ENCODE measurements at regions not wholly inside any gene's neighbourhood (a gene's known extent, or its start where the extent isn't known, plus 50 kb on each side); places are given as distances from the start of the nearest gene placed in this dataset.

- H3K36me3 ChIP-seq, result no peaks in the 10 kb centered on the region
- no peak for DNase-seq
- no peaks in the 10 kb centered on the region for H3K27me3 ChIP-seq
- TF ChIP-seq, protein P1, sequence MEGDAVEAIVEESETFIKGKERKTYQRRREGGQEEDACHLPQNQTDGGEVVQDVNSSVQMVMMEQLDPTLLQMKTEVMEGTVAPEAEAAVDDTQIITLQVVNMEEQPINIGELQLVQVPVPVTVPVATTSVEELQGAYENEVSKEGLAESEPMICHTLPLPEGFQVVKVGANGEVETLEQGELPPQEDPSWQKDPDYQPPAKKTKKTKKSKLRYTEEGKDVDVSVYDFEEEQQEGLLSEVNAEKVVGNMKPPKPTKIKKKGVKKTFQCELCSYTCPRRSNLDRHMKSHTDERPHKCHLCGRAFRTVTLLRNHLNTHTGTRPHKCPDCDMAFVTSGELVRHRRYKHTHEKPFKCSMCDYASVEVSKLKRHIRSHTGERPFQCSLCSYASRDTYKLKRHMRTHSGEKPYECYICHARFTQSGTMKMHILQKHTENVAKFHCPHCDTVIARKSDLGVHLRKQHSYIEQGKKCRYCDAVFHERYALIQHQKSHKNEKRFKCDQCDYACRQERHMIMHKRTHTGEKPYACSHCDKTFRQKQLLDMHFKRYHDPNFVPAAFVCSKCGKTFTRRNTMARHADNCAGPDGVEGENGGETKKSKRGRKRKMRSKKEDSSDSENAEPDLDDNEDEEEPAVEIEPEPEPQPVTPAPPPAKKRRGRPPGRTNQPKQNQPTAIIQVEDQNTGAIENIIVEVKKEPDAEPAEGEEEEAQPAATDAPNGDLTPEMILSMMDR (IDR thresholded peaks at IDR 0.05; ENCODE audit: low read depth, low read length), result no peak
- H3K4me3 ChIP-seq (ENCODE audit: low read depth, low read length), result no peak overlapping the region
- H3K4me1 ChIP-seq, result peaks cover 21% of the 10 kb centered on the region
- no peaks in the 10 kb centered on the region for H3K9me3 ChIP-seq
These were observed 103.4 kb upstream of the IGSF10 start for GRCh38 chr3:151564261-151564660.

GRCh38 chr3:151563305-151563704 is 102.4 kb upstream of the IGSF10 start:
- Histone ChIP-seq H3K9me3 (no peaks in the 10 kb centered on the region), H3K36me3 (no peaks in the 10 kb centered on the region), H3K4me3 (ENCODE audit: low read depth, low read length) (no peak overlapping the region), H3K4me1 (peaks cover 14% of the 10 kb centered on the region), H3K27me3 (no peaks in the 10 kb centered on the region)
- TF ChIP-seq, protein P1 (IDR thresholded peaks at IDR 0.05; ENCODE audit: low read depth, low read length), result no peak
- no peak for DNase-seq

DNA sequence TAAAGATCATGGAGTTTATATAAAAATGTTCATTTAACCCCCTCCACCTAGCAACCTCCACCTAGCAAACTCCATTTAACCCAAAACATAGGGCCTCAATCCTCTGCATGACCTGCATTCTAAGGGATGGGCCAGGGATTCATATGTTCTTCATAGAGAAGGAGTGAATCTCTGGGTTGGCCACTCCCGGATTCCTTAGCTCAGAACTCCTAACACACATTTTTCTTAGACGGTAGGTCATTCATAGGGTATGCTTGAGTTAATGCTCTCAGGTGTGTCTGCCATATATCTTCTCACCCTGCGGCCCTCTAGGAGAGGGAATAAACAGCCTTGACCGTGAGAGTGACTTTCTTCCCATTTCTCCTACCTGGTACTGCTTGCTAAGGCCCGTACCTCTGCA is 102.0 kb upstream of the IGSF10 start:
- Histone ChIP-seq H3K27me3 (no peaks in the 10 kb centered on the region), H3K4me1 (peaks cover 11% of the 10 kb centered on the region), H3K4me3 (ENCODE audit: low read depth, low read length) (no peak overlapping the region), H3K36me3 (no peaks in the 10 kb centered on the region), H3K9me3 (no peaks in the 10 kb centered on the region)
- TF ChIP-seq, protein P1 (IDR thresholded peaks at IDR 0.05; ENCODE audit: low read depth, low read length), result no peak
- DNase-seq, result no peak

DNA sequence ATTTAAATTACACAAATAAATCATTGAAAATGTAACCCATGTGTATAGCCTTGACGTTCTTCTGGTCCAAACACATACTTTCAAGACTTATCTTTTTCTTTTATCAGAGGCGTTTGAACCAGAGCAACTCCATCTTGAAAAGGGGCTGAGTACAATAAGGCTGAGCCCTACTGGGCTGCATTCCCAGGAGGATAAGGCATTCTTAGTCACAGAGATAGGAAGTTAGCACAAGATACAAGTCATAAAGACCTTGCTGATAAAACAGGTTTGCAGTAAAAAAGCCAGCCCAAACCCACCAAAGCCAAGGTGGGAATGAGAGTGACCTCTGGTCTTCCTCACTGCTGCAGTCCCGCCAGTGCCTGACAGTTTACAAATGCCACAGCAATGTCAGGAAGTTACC is 101.0 kb upstream of the IGSF10 start:
- H3K4me1 ChIP-seq, result peaks cover 2% of the 10 kb centered on the region; the same call in 1 of the 2 replicates
- no peak for DNase-seq
- H3K36me3 ChIP-seq, result no peaks in the 10 kb centered on the region
- H3K4me3 ChIP-seq (ENCODE audit: low read depth, low read length), result no peak overlapping the region
- TF ChIP-seq, protein P1 (IDR thresholded peaks at IDR 0.05; ENCODE audit: low read depth, low read length), result no peak
- no peaks in the 10 kb centered on the region for H3K27me3 ChIP-seq
- no peaks in the 10 kb centered on the region for H3K9me3 ChIP-seq

- Histone ChIP-seq H3K27me3 (no peaks in the 10 kb centered on the region), H3K4me3 (ENCODE audit: low read depth, low read length) (no peak overlapping the region), H3K36me3 (no peaks in the 10 kb centered on the region), H3K4me1 (peaks cover 4% of the 10 kb centered on the region; the same call in 1 of the 2 replicates), H3K9me3 (no peaks in the 10 kb centered on the region)
- TF ChIP-seq, protein P1 (IDR thresholded peaks at IDR 0.05; ENCODE audit: low read depth, low read length), result no peak
- no peak for DNase-seq
These were observed 99.9 kb upstream of the IGSF10 start for GRCh38 chr3:151560738-151561137.

- no peak for DNase-seq
- Histone ChIP-seq H3K4me3 (ENCODE audit: low read depth, low read length) (no peak overlapping the region), H3K27me3 (no peaks in the 10 kb centered on the region), H3K4me1 (peaks cover 5% of the 10 kb centered on the region; the same call in 1 of the 2 replicates), H3K36me3 (no peaks in the 10 kb centered on the region), H3K9me3 (no peaks in the 10 kb centered on the region)
- TF ChIP-seq, protein P1 (IDR thresholded peaks at IDR 0.05; ENCODE audit: low read depth, low read length), result no peak; the same call in 1 of the 2 replicates
These were observed 98.9 kb upstream of the IGSF10 start for GRCh38 chr3:151559736-151560135.

Measured in BE2C (cell line).